ENCODE measurements at regions not wholly inside any gene's neighbourhood (a gene's known extent, or its start where the extent isn't known, plus 50 kb on each side); places are given as distances from the start of the nearest gene placed in this dataset.

DNA sequence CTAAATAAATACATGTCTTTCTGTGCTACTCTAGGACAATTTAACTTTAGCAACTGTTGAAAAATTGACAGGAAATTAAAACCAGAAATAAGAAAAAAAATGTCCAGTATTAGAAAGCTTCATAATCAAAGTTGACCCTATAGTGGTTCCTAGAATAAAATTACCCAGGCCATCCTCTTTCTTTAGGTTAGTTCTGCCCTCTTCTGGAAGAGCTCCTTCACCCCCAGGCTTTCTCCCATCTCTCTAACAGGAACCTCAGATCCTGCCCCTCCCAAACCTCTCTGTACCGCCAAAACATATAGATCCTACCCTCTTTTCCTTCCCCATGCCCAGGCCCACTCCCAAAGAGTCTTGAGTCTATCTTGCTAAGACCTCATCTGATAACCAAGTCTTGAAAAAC lies 159.4 kb upstream of the CDK1 start:
- TF ChIP-seq TARDBP (IDR thresholded peaks at IDR 0.05) (no peak), ZNF384 (IDR thresholded peaks at IDR 0.05) (no peak), ELF4 (IDR thresholded peaks at IDR 0.05) (no peak), BHLHE40 (IDR thresholded peaks at IDR 0.05; ENCODE audit: borderline replicate concordance) (no peak), CTBP1 (IDR thresholded peaks at IDR 0.05; ENCODE audit: borderline replicate concordance) (no peak), FOXK2 (IDR thresholded peaks at IDR 0.05) (no peak), FOXA1 (IDR thresholded peaks at IDR 0.05) (no peak), SP1 (IDR thresholded peaks at IDR 0.05) (no peak), SUZ12 (IDR thresholded peaks at IDR 0.05) (no peak), LEF1 (IDR thresholded peaks at IDR 0.05; ENCODE audit: borderline replicate concordance) (no peak), FOXM1 (IDR thresholded peaks at IDR 0.05; ENCODE audit: borderline replicate concordance) (no peak), L3MBTL2 (conservative IDR thresholded peaks at IDR 0.05) (no peak), HDGF (IDR thresholded peaks at IDR 0.05; ENCODE audit: borderline replicate concordance) (no peak), ARNT (IDR thresholded peaks at IDR 0.05) (no peak)

All from HEK293T (cell line).